ENCODE measurements at regions not wholly inside any gene's neighbourhood (a gene's known extent, or its start where the extent isn't known, plus 50 kb on each side); places are given as distances from the start of the nearest gene placed in this dataset.

- peaks cover 6% of the 10 kb centered on the region for H3K9me3 Mint-ChIP-seq
These were observed 143.2 kb upstream of the ZNF536 start for GRCh38 chr19:30228835-30229524.

GRCh38 chr19:30229525-30230174, 142.5 kb upstream of the ZNF536 start:
- ATAC-seq (ENCODE audit: low read depth) (no peak), DNase-seq (ENCODE audit: low spot score in 2 of 2) (no peak)
- Mint-ChIP-seq H3K4me1 (peaks cover 17% of the 10 kb centered on the region), H3K27me3 (peaks cover 21% of the 10 kb centered on the region), H3K27ac (no peak overlapping the region), H3K9me3 (peaks cover 6% of the 10 kb centered on the region), H3K4me3 (no peak overlapping the region), H3K36me3 (peaks cover 4% of the 10 kb centered on the region)

More at GRCh38 chr19:30228835-30229524, 143.2 kb upstream of the ZNF536 start:
- Mint-ChIP-seq H3K27me3 (peaks cover 24% of the 10 kb centered on the region), H3K36me3 (peaks cover 4% of the 10 kb centered on the region), H3K4me1 (peaks cover 17% of the 10 kb centered on the region), H3K27ac (no peak overlapping the region), H3K4me3 (no peak overlapping the region)
- ATAC-seq (ENCODE audit: low read depth) (no peak), DNase-seq (ENCODE audit: low spot score in 2 of 2) (no peak)

GRCh38 chr19:30231408-30232318, 140.5 kb upstream of the ZNF536 start:
- peaks cover 19% of the 10 kb centered on the region for H3K27me3 Mint-ChIP-seq
- H3K27ac Mint-ChIP-seq = no peak overlapping the region
- no peaks in the 10 kb centered on the region for H3K9me3 Mint-ChIP-seq
- H3K4me3 Mint-ChIP-seq = no peak overlapping the region
- ATAC-seq (ENCODE audit: low read depth) = no peak
- peaks cover 10% of the 10 kb centered on the region for H3K4me1 Mint-ChIP-seq
- no peaks in the 10 kb centered on the region for H3K36me3 Mint-ChIP-seq
- DNase-seq (ENCODE audit: low spot score in 2 of 2) = no peak

GRCh38 chr19:30233375-30233774, 138.8 kb upstream of the ZNF536 start:
- Mint-ChIP-seq H3K27me3 (peaks cover 14% of the 10 kb centered on the region), H3K4me3 (no peak overlapping the region), H3K9me3 (no peaks in the 10 kb centered on the region), H3K4me1 (no peaks in the 10 kb centered on the region), H3K36me3 (no peaks in the 10 kb centered on the region), H3K27ac (no peak overlapping the region)
- DNase-seq (ENCODE audit: low spot score in 2 of 2) (no peak), ATAC-seq (ENCODE audit: low read depth) (no peak)

- peaks cover 13% of the 10 kb centered on the region for H3K27me3 Mint-ChIP-seq
- H3K4me3 Mint-ChIP-seq = no peak overlapping the region
- no peaks in the 10 kb centered on the region for H3K36me3 Mint-ChIP-seq
- DNase-seq (ENCODE audit: low spot score in 2 of 2) = no peak
- H3K27ac Mint-ChIP-seq = no peak overlapping the region
- no peak for ATAC-seq (ENCODE audit: low read depth)
- H3K4me1 Mint-ChIP-seq = no peaks in the 10 kb centered on the region
- H3K9me3 Mint-ChIP-seq = no peaks in the 10 kb centered on the region
These were observed 136.2 kb upstream of the ZNF536 start for GRCh38 chr19:30235946-30236345.

- ATAC-seq (ENCODE audit: low read depth) = no peak
- no peak overlapping the region for H3K4me3 Mint-ChIP-seq
These were observed 135.6 kb upstream of the ZNF536 start for GRCh38 chr19:30236587-30236986.

GRCh38 chr19:30237140-30237539, 135.0 kb upstream of the ZNF536 start:
- Mint-ChIP-seq H3K4me1 (no peaks in the 10 kb centered on the region), H3K9me3 (no peaks in the 10 kb centered on the region), H3K36me3 (no peaks in the 10 kb centered on the region), H3K4me3 (no peak overlapping the region), H3K27me3 (peaks cover 7% of the 10 kb centered on the region), H3K27ac (no peak overlapping the region)
- ATAC-seq (ENCODE audit: low read depth) (no peak), DNase-seq (ENCODE audit: low spot score in 2 of 2) (no peak)

More at GRCh38 chr19:30236587-30236986, 135.6 kb upstream of the ZNF536 start:
- Mint-ChIP-seq H3K36me3 (no peaks in the 10 kb centered on the region), H3K4me1 (no peaks in the 10 kb centered on the region), H3K27ac (no peak overlapping the region), H3K9me3 (no peaks in the 10 kb centered on the region), H3K27me3 (peaks cover 9% of the 10 kb centered on the region)
- no peak for DNase-seq (ENCODE audit: low spot score in 2 of 2)

- Mint-ChIP-seq H3K27ac (no peak overlapping the region), H3K36me3 (no peaks in the 10 kb centered on the region), H3K4me3 (no peak overlapping the region), H3K27me3 (peaks cover 5% of the 10 kb centered on the region), H3K4me1 (no peaks in the 10 kb centered on the region), H3K9me3 (peaks cover 6% of the 10 kb centered on the region)
- DNase-seq (ENCODE audit: low spot score in 2 of 2) (no peak), ATAC-seq (ENCODE audit: low read depth) (no peak)
These were observed 131.1 kb upstream of the ZNF536 start for GRCh38 chr19:30240904-30241695.

GRCh38 chr19:30244533-30244932, 127.7 kb upstream of the ZNF536 start:
- no peaks in the 10 kb centered on the region for H3K4me1 Mint-ChIP-seq
- no peaks in the 10 kb centered on the region for H3K27me3 Mint-ChIP-seq
- H3K4me3 Mint-ChIP-seq = no peak overlapping the region
- ATAC-seq (ENCODE audit: low read depth) = no peak
- peaks cover 8% of the 10 kb centered on the region for H3K9me3 Mint-ChIP-seq
- DNase-seq (ENCODE audit: low spot score in 2 of 2) = no peak
- no peaks in the 10 kb centered on the region for H3K36me3 Mint-ChIP-seq
- no peak overlapping the region for H3K27ac Mint-ChIP-seq

GRCh38 chr19:30245401-30246039, 126.7 kb upstream of the ZNF536 start:
- Mint-ChIP-seq H3K27me3 (no peaks in the 10 kb centered on the region), H3K27ac (no peak overlapping the region)

GRCh38 chr19:30249911-30250310, 122.3 kb upstream of the ZNF536 start:
- no peak overlapping the region for H3K27ac Mint-ChIP-seq
- H3K27me3 Mint-ChIP-seq = peaks cover 2% of the 10 kb centered on the region
- no peak overlapping the region for H3K4me3 Mint-ChIP-seq
- no peaks in the 10 kb centered on the region for H3K36me3 Mint-ChIP-seq
- H3K4me1 Mint-ChIP-seq = no peaks in the 10 kb centered on the region
- ATAC-seq (ENCODE audit: low read depth) (no peak), DNase-seq (ENCODE audit: low spot score in 2 of 2) (no peak)
- peaks cover 6% of the 10 kb centered on the region for H3K9me3 Mint-ChIP-seq

More at GRCh38 chr19:30245401-30246039, 126.7 kb upstream of the ZNF536 start:
- DNase-seq (ENCODE audit: low spot score in 2 of 2) = no peak
- Mint-ChIP-seq H3K9me3 (peaks cover 8% of the 10 kb centered on the region), H3K36me3 (no peaks in the 10 kb centered on the region), H3K4me1 (no peaks in the 10 kb centered on the region), H3K4me3 (no peak overlapping the region)
- no peak for ATAC-seq (ENCODE audit: low read depth)

GRCh38 chr19:30252214-30252613, 120.0 kb upstream of the ZNF536 start:
- Mint-ChIP-seq H3K4me3 (no peak overlapping the region), H3K4me1 (no peaks in the 10 kb centered on the region), H3K36me3 (no peaks in the 10 kb centered on the region), H3K27ac (no peak overlapping the region), H3K27me3 (peaks cover 5% of the 10 kb centered on the region), H3K9me3 (no peaks in the 10 kb centered on the region)
- no peak for ATAC-seq (ENCODE audit: low read depth)
- DNase-seq (ENCODE audit: low spot score in 2 of 2) = no peak

- Mint-ChIP-seq H3K9me3 (no peaks in the 10 kb centered on the region), H3K4me1 (no peaks in the 10 kb centered on the region), H3K36me3 (no peaks in the 10 kb centered on the region), H3K4me3 (no peak overlapping the region), H3K27me3 (peaks cover 5% of the 10 kb centered on the region), H3K27ac (no peak overlapping the region)
- DNase-seq (ENCODE audit: low spot score in 2 of 2) (no peak), ATAC-seq (ENCODE audit: low read depth) (no peak)
These were observed 118.6 kb upstream of the ZNF536 start for GRCh38 chr19:30253581-30253996.

Data from memory B cell (primary cell).